Type B pancreatic cell (in vitro differentiated cells): ENCODE measurements at regions not wholly inside any gene's neighbourhood (a gene's known extent, or its start where the extent isn't known, plus 50 kb on each side); places are given as distances from the start of the nearest gene placed in this dataset.

ENCODE experiments used
- DNase-seq: peaks from one replicate; pipeline ENCODE4 v3.0.0; 2021; ENCODE audit warnings: mixed read lengths; ENCODE audit not compliant: unreplicated experiment; ENCODE audit errors: extremely low spot score
- H3K27ac Mint-ChIP-seq: 2 replicates; pipeline ENCODE4 v1.8.0; 2021; ENCODE audit warnings: mild to moderate bottlenecking, mixed read lengths
- H3K27me3 Mint-ChIP-seq: 2 replicates; pipeline ENCODE4 v1.8.0; 2021; ENCODE audit warnings: mixed read lengths
- H3K36me3 Mint-ChIP-seq: 2 replicates; pipeline ENCODE4 v1.8.0; 2021; ENCODE audit warnings: mixed read lengths
- H3K4me1 Mint-ChIP-seq: one replicate; pipeline ENCODE4 v1.8.0; 2021; ENCODE audit warnings: mixed read lengths; ENCODE audit not compliant: unreplicated experiment
- H3K4me3 Mint-ChIP-seq: 2 replicates; pipeline ENCODE4 v1.8.0; 2021; ENCODE audit warnings: mild to moderate bottlenecking, mixed read lengths
- H3K9me3 Mint-ChIP-seq: 2 replicates; pipeline ENCODE4 v1.8.0; 2021; ENCODE audit warnings: mixed read lengths
- CTCF ChIP-seq: fragments of 200-600 bp; sonication (generic); conservative IDR thresholded peaks from 2 replicates; pipeline ENCODE4 v1.5.0; 2021; ENCODE audit warnings: antibody characterized with exemption, mild to moderate bottlenecking

GRCh38 chr16:29317269-29317668 lies 89.2 kb downstream of the NPIPB11 start:
- DNase-seq = no peak
- no peak for TF ChIP-seq CTCF
- H3K4me3 Mint-ChIP-seq = no peak overlapping the region
- H3K9me3 Mint-ChIP-seq = no peaks in the 10 kb centered on the region
- H3K4me1 Mint-ChIP-seq = peaks cover 49% of the 10 kb centered on the region
- peaks cover 3% of the 10 kb centered on the region for H3K27me3 Mint-ChIP-seq
- no peak overlapping the region for H3K27ac Mint-ChIP-seq
- H3K36me3 Mint-ChIP-seq = no peaks in the 10 kb centered on the region

- H3K4me1 Mint-ChIP-seq = peaks cover 45% of the 10 kb centered on the region
- H3K9me3 Mint-ChIP-seq = no peaks in the 10 kb centered on the region
- H3K36me3 Mint-ChIP-seq = no peaks in the 10 kb centered on the region
- H3K27me3 Mint-ChIP-seq = peaks cover 3% of the 10 kb centered on the region
- H3K4me3 Mint-ChIP-seq = no peak overlapping the region
- no peak for DNase-seq
- TF ChIP-seq CTCF = no peak
- no peak overlapping the region for H3K27ac Mint-ChIP-seq
Observed at GRCh38 chr16:29316761-29317183, 89.7 kb downstream of the NPIPB11 start.

GRCh38 chr16:29315916-29316517 lies 90.5 kb downstream of the NPIPB11 start:
- DNase-seq = no peak
- Mint-ChIP-seq H3K4me3 (no peak overlapping the region), H3K36me3 (no peaks in the 10 kb centered on the region), H3K9me3 (no peaks in the 10 kb centered on the region), H3K4me1 (peaks cover 39% of the 10 kb centered on the region), H3K27ac (peak overlapping the region; percentile 44), H3K27me3 (peaks cover 3% of the 10 kb centered on the region)
- TF ChIP-seq CTCF = no peak

- Mint-ChIP-seq H3K27me3 (peaks cover 3% of the 10 kb centered on the region), H3K4me1 (peaks cover 39% of the 10 kb centered on the region), H3K36me3 (no peaks in the 10 kb centered on the region), H3K4me3 (no peak overlapping the region), H3K9me3 (no peaks in the 10 kb centered on the region), H3K27ac (peak overlapping the region; percentile 56)
- TF ChIP-seq CTCF = no peak
- no peak for DNase-seq
Observed at GRCh38 chr16:29315046-29315445, 91.5 kb downstream of the NPIPB11 start.

GRCh38 chr16:29314292-29314934 lies 92.1 kb downstream of the NPIPB11 start:
- Mint-ChIP-seq H3K36me3 (no peaks in the 10 kb centered on the region), H3K27ac (no peak overlapping the region), H3K4me1 (peaks cover 39% of the 10 kb centered on the region), H3K4me3 (no peak overlapping the region), H3K9me3 (no peaks in the 10 kb centered on the region), H3K27me3 (peaks cover 3% of the 10 kb centered on the region)
- no peak for TF ChIP-seq CTCF
- no peak for DNase-seq
